ENCODE measurements at regions not wholly inside any gene's neighbourhood (a gene's known extent, or its start where the extent isn't known, plus 50 kb on each side); places are given as distances from the start of the nearest gene placed in this dataset.

GRCh38 chr1:58402444-58402843, 144.1 kb downstream of the OMA1 start:
- TF ChIP-seq CTCF (conservative IDR thresholded peaks at IDR 0.05; ENCODE audit: low read depth, low read length) (no peak), EZH2 (IDR thresholded peaks at IDR 0.05; ENCODE audit: borderline replicate concordance, low read depth, low read length, poor library complexity, severe bottlenecking) (no peak)
